ENCODE measurements at regions not wholly inside any gene's neighbourhood (a gene's known extent, or its start where the extent isn't known, plus 50 kb on each side); places are given as distances from the start of the nearest gene placed in this dataset.

GRCh38 chr13:107118506-107118905, 550.6 kb upstream of the ARGLU1 start:
- no peak overlapping the region for H3K4ac ChIP-seq (ENCODE audit: low read depth, low read length)
- no peak overlapping the region for H3K4me3 Mint-ChIP-seq
- H2BK20ac ChIP-seq (ENCODE audit: low read depth, low read length, poor library complexity, severe bottlenecking) = no peak overlapping the region
- H2AK5ac ChIP-seq (ENCODE audit: insufficient read length, low read length) = no peak overlapping the region
- no peaks in the 10 kb centered on the region for H3K27me3 Mint-ChIP-seq (ENCODE audit: low read depth)
- H3K18ac ChIP-seq (ENCODE audit: insufficient read length, low read depth, low read length) = no peak overlapping the region
- H3K9me3 Mint-ChIP-seq = no peaks in the 10 kb centered on the region
- H3K36me3 Mint-ChIP-seq (ENCODE audit: insufficient read depth in 1 of 3, low read depth in 3 of 3) = no peaks in the 10 kb centered on the region
- no peak overlapping the region for H3K9ac ChIP-seq (ENCODE audit: extremely low read depth, insufficient read length, low read length)
- H3K4me1 ChIP-seq (ENCODE audit: insufficient read depth, low read length) = no peaks in the 10 kb centered on the region
- H3K27me3 ChIP-seq (ENCODE audit: insufficient read depth, low read length) = no peaks in the 10 kb centered on the region
- no peak overlapping the region for H4K5ac ChIP-seq (ENCODE audit: insufficient read length, low read depth, low read length)
- H2BK120ac ChIP-seq (ENCODE audit: low read depth, low read length, poor library complexity, severe bottlenecking) = no peak overlapping the region
- no peak overlapping the region for H3K27ac Mint-ChIP-seq
- H2AFZ ChIP-seq (ENCODE audit: low read length) = no peak overlapping the region
- H2BK15ac ChIP-seq (ENCODE audit: low read depth, low read length) = no peak overlapping the region
- no peak overlapping the region for H3K14ac ChIP-seq (ENCODE audit: insufficient read depth, low read length)
- H3T11ph ChIP-seq (ENCODE audit: low read length) = no peak overlapping the region
- H3K56ac ChIP-seq (ENCODE audit: insufficient read length, low read depth, low read length) = no peak overlapping the region
- WGBS (ENCODE audit: extremely low coverage, insufficient read length, low lambda C conversion rate) = no CpG with 5 or more reads among the region's 5 CpGs
- no peaks in the 10 kb centered on the region for H3K79me1 ChIP-seq (ENCODE audit: insufficient read depth, low read depth, low read length, poor library complexity, severe bottlenecking)
- no peak overlapping the region for H2BK12ac ChIP-seq (ENCODE audit: insufficient read length, low read depth, low read length)
- peaks cover 8 to 19% of the 10 kb centered on the region in 2 experiments for H3K4me1 Mint-ChIP-seq
- no peaks in the 10 kb centered on the region for H4K20me1 ChIP-seq (ENCODE audit: control insufficient read depth, insufficient read depth, insufficient read length)
- no peak overlapping the region for H4K91ac ChIP-seq (ENCODE audit: insufficient read length, low read depth, low read length)
- TF ChIP-seq CTCF (conservative IDR thresholded peaks at IDR 0.05) = no peak
- H4K8ac ChIP-seq (replicated peaks; ENCODE audit: insufficient read length, low read depth, low read length) = no peak overlapping the region
- H3K9me3 ChIP-seq (ENCODE audit: control insufficient read depth, low read depth, low read length) = no peaks in the 10 kb centered on the region
- no peak for DNase-seq
- H3K27ac ChIP-seq (ENCODE audit: insufficient read length, low read depth, low read length) = no peak overlapping the region
- H2BK5ac ChIP-seq (ENCODE audit: insufficient read length, low read length) = no peak overlapping the region
- H3K23me2 ChIP-seq (ENCODE audit: insufficient read length, low read depth, low read length, poor library complexity, severe bottlenecking) = no peaks in the 10 kb centered on the region
- no peak overlapping the region for H3K4me2 ChIP-seq (ENCODE audit: insufficient read depth, insufficient read length, low read length)
- no peaks in the 10 kb centered on the region for H3K79me2 ChIP-seq (ENCODE audit: insufficient read depth, low read length)
- H3K23ac ChIP-seq (ENCODE audit: insufficient read length, low read depth, low read length) = no peak overlapping the region

Data from H9 (cell line).